NB4 (cell line): ENCODE measurements at regions not wholly inside any gene's neighbourhood (a gene's known extent, or its start where the extent isn't known, plus 50 kb on each side); places are given as distances from the start of the nearest gene placed in this dataset.

Experiments used
- CTCF ChIP-seq: IDR thresholded peaks from one replicate; pipeline ENCODE4 v1.5.1; 2012; ENCODE audit warnings: low read depth, low read length
- MAX ChIP-seq: IDR thresholded peaks from 2 replicates; pipeline ENCODE4 v1.6.1; 2011; ENCODE audit warnings: low read depth, low read length
- MYC ChIP-seq: IDR thresholded peaks from 2 replicates; pipeline ENCODE4 v1.6.1; 2011; ENCODE audit warnings: low read depth, low read length
- POLR2A ChIP-seq: IDR thresholded peaks from 2 replicates; pipeline ENCODE4 v1.6.1; 2011; ENCODE audit warnings: mild to moderate bottlenecking; ENCODE audit not compliant: insufficient read length; ENCODE audit errors: extremely low read depth

- TF ChIP-seq CTCF (no peak), POLR2A (no peak), MYC (no peak), MAX (no peak)
These were observed 241.5 kb upstream of the ANKRD50 start for GRCh38 chr4:124954046-124954445.
